ENCODE measurements at regions not wholly inside any gene's neighbourhood (a gene's known extent, or its start where the extent isn't known, plus 50 kb on each side); places are given as distances from the start of the nearest gene placed in this dataset.

GRCh38 chr5:144093868-144094267, 76.6 kb downstream of the YIPF5 start:
- no peak for TF ChIP-seq POLR2AphosphoS5 (IDR thresholded peaks at IDR 0.05; ENCODE audit: low read depth, low read length)
- no peak for TF ChIP-seq POLR2A (IDR thresholded peaks at IDR 0.05; ENCODE audit: low read depth, low read length)
- TF ChIP-seq SPI1 (IDR thresholded peaks at IDR 0.05; ENCODE audit: low read depth, low read length): no peak

All from GM12891 (cell line).